HG02884 (cell line): ENCODE measurements at regions not wholly inside any gene's neighbourhood (a gene's known extent, or its start where the extent isn't known, plus 50 kb on each side); places are given as distances from the start of the nearest gene placed in this dataset.

ENCODE experiments used
- ATAC-seq: cut with Tn5 transposase; IDR thresholded peaks from one replicate; pipeline ENCODE4 v1.9.1; 2021; ENCODE audit warnings: mild to moderate bottlenecking, moderate library complexity; ENCODE audit not compliant: unreplicated experiment

DNA sequence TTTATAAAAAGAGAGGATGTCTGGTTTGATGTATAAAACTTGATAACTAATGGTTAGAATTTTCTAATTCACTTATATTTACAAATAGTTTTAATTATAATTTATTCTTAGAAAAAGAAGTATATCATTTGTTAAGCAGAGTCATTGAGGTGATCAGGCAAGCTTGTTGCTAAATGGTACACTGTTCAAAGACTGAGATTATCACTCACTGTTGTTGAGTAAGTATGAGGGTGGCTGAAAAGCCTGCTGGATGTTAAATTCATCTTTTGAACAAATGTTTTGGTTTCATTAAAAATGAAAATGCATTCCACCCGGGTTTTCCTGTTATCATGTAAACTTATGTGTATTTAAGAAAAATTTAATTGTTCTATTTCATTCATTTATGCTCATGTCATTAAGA lies 451.8 kb downstream of the ADAMTS20 start:
- no peak for ATAC-seq

DNA sequence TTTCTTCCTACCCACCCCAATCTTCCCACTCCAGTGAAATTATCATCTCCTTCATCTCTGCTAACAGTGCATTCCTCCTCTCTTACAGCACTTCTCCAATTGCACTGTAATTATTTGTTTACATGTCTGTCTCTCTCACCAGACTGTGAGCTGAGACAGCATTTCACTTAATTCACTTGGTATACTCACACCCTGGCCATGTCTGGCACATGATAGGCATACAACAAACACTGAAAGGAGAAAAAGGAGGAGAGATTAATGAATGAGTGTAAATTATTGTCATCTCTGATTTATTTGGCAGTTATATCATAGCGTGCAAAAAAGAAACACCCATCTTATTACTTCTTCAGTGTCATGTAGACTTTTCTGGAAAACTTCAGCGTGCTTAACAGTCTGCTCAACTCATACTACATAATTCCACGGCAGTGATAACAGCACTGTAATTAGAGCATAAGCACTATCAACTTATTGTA lies 452.3 kb downstream of the ADAMTS20 start:
- no peak for ATAC-seq

DNA sequence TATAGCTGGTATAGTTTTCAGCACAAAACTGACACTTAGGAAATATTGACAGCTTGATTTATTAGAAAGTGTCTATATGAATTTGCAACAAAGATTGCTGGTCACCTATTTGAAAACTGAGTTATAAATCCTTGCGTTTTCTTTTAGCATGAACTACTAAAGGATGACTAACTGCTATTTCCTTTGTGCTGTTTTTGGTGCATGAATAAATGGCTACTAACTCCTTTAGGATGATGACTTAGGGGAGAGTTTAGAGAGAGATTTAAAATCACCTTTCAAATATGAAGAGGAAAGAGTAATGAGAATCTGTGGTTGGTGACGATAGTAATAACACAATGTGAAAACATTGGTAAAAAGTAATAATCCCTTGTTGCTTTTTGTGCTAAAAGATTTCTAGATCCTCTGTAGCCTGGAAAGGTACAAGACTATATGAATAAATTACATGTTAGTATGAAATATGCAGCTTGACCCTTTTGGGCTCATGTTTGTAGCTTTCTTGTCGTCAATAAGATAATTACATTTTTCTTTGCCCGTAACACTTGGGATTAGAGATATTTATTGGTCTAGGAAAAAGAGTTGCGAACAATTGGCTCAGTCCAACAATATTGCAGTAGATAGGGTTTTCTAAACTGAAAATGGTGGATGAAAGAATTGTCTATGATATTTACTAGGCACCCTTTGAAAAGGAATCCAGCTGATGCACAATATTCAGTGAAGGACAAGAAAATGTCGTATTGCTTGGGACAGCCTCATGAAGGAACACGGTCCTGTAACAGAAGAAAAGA lies 453.0 kb downstream of the ADAMTS20 start:
- no peak for ATAC-seq

DNA sequence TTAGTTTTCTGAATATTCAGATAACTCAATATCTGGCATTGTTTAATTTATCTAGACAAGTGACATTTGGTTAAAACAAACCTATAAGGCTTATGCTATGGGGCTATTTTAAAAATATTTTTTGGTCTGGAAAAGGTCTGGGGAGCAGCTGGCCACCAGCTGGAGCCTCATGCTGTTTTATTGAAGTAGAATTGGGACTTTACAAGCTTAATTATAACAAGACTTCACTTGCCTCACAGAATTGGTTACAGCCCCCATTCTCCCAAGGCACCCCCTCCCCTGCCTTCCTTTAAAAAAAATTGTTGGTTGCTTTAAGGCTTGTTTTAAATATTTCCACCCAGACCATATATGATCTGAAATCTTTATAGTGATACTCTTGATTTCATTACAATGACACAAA lies 453.9 kb downstream of the ADAMTS20 start:
- no peak for ATAC-seq

DNA sequence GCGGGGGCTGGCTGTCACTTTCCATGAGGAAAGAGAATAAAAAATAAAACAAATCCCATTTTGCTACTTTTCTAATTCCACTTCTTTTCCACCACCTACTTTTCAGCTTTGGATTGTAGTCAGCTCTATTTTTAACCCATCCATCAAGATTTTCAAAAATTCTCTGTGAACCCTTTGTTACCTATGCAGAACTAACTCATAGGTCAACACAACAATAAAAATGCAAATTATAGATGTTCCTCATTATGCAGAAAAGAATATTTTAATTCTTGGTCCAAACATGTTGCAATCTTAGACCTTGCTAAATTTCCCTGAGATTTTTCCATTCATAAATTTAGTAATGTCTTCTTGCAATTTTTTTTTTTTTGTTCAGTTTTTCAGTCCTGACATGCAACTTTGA lies 454.5 kb downstream of the ADAMTS20 start:
- no peak for ATAC-seq

DNA sequence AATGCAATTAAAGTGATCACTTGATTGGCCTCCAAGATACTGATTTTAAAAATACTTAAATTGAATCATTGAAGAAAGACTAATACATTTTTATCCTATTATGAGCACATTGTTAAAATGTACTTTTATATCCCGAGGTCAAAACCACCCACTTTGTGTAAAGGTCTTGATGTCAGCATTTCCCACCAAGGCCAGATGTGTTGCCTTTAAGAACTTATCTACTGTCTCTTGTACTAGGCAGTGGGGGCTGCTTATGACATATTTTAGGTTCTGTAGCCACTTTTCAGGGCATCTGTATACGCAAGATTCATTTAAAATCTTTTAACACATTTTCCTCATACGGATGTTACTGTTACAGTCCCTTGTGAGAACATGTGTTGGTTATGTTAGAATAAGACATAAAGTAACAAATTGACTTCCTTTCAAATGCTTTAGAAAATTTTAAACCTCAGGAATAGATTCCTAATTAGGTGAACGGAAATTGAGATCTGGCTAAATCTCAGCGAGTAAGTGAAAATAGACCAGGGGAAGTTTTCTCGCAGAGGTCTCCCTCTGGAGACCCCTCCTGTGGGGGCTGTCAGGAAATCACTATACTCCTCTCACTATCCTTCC lies 456.2 kb downstream of the ADAMTS20 start:
- no peak for ATAC-seq

DNA sequence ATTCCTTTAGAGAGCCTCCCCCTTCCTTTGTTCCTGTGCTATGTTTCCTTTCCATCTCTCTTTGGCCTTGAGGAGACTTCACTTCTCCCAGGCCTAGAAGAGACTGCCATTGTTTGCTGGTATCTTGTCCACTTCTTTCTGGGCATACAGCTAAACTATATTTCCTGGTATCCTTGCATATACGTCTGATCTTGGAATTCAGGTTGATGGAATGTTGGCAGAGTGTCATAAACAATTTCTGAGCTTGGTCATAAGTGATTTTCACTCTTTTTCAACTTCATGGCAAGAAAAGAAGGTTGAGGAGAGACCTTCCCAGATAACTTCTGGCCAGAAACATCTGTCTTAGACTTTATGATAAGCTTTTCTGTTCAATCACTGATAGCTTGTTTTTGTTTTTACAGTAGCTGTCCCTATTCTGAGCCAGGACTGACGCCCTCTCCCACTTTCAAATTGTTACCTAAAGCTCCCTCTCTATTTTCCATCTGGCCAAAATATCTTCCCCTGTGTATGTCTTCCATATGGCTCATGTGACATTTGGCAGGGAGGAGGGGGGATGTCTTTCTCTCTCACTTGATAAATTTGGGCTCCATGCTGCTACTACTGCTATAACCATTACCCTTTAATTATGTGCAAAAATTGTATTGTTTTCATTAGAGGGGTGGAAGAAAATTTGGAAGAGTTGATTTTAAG lies 457.0 kb downstream of the ADAMTS20 start:
- no peak for ATAC-seq

DNA sequence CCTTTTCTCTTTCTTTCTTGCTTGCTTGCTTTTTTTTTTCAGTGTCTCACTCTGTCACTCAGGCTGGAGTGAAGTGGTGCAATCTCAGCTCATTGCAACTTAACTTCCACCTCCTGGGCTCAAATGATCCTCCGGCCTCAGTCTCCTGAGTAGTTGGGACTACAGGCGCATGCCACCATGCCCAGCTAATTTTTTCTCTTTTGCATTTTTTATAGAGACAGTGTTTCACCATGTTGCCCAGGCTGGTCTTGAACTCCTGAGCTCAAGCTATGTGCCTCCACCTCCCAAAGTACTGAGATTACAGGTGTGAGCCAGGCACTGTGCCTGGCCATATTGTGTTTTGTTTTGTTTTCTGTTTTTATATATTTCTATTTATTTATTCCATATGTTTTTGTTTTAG lies 461.0 kb downstream of the ADAMTS20 start:
- no peak for ATAC-seq

DNA sequence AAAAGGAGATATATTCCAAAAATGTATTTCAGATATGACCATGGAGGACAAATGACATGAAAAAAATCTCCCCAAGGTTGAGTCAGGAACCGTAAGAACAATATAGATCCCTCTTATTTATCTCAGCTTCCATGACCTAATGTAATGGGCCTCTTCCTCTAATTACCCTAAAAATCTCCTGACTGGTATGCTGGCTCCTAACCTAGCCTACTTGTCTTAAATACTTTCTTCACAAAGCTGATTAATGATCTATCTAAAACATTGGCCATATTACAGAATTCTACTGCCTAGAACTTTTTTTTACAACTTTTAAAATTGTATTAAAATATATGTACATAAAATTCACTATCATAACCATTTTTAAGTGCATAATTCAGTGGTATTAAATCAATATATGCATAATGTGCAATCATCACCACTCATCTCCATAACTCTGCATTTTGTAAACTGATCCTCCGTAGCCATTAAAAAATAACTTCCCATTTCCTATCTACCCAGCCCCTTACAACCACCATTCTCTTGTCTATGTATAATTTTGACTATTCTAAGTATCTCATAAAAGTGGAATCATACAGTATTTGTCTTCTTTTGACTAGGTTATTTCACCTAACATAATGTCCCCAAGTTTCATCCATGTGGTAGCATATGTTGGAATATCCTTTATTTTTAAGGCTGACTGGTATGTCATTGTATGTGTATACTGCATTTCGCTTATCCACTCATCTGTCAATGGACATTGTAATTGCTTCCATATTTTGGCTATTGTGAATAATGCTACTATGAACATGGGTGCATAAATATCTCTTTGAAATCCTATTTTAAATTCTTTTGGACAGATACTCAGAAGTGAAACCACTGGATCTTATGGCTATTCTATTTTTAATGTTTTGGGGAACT lies 464.6 kb downstream of the ADAMTS20 start:
- ATAC-seq: no peak

DNA sequence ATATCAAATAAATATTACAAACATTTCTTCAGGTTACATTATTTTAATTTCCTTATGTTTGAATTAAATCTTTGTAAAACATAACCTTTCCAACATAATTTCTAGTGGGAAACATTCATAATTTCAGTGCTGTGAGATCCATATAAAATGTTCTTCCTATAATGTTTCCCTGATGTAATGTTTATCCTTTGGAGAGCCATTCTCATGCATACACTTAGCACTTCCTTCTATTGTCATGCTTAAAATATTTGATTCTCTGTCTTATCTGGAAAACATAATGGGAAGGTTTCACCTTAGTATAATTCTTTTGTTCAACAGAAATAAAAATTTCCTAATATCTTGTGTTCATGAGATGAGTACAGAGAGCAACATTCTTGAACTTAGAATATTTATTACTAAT lies 472.5 kb downstream of the ADAMTS20 start:
- no peak for ATAC-seq

DNA sequence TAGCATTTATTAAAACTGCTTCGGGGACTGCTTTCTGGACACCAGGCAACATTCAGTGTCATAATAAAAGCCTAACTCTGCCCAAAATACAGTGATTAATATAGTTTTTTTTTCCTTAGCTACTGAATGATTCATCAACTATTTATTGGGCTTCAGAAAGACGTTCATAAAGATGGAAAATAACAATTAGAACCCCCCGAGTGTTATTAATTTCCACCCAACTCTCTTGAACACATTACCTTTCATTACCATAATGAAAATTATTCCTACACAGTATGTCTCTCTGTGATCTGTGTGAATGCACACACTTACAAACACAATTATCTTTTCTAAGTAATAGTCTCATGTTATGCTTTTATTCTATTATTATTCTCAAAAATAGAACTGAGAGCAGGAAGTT lies 473.0 kb downstream of the ADAMTS20 start:
- ATAC-seq: no peak

DNA sequence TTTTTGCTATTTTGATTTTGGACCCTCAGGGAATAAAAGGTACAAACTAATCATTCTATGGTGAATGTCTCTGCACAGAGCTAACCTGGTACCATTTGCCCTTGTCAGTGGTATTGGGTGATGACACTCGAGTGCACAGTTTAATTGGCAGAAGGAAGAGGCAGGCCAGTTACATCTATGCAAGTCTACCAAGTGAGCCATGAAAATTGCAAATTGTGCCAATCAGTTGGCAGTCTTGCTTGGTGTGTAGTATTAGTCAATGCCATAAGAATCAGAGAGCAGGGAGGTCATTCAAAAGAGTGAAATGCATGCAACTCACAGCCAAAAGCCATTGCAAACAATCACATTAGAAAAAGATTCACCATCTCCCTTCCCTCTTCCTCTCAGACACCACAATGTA lies 479.6 kb downstream of the ADAMTS20 start:
- no peak for ATAC-seq

DNA sequence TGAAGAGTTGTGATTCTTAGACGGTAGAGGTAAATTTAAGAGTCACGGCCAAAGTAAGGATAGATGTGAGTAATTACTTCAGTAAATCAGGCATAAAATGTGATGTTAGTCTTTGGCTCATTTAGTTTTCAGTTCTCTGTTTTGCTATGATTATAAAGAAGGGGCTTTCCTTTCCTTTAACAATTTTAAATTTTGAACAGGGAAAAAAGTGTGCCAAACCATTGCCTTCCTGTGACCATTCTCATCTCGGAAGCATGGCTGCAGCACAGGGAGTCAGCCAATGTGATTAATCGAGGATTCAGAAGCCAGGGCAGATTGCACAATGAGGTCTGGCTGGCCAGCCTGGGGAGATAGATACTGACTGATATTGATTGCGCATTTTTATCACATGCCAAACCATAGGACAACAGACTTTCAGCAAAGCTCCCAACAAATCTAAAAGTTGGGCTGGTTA lies 480.2 kb upstream of the PRICKLE1 start:
- ATAC-seq: no peak

DNA sequence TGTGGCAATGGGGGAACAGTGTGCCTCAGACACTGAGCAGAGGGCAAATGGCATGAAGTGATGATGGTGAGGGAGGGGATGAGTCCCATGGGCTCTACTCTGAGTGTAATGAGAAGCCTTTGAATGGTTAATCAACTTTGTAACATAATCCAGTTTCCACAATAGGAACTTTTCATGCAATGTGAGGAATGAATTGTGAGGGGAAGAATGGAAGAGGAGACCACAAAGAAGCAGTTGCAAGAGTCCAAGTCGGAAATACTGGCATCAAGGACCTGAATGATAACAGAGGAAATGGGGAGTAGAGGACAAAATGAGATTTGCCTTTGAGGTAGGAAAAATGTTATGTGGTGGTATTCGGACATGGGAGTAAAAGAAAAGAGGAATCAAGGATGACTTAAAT lies 476.9 kb upstream of the PRICKLE1 start:
- no peak for ATAC-seq

DNA sequence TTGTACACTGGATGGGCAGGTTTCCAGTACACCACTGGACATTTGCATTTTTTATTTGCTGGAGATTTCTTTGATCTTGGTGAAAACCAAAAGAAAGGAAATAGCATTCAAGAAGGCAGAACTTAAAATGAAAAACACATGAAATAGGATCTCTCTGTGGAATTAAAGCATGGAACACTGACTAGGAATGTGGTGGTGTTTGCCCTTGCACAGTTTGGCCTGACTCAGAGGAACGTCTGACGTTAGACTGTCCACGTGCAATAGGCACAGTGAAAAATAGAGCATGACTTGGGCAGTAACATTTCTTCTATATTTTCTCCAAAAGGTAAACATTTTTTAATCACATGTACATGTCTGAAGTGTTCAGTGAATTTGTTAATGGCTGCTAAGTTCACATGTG lies 474.1 kb upstream of the PRICKLE1 start:
- no peak for ATAC-seq

DNA sequence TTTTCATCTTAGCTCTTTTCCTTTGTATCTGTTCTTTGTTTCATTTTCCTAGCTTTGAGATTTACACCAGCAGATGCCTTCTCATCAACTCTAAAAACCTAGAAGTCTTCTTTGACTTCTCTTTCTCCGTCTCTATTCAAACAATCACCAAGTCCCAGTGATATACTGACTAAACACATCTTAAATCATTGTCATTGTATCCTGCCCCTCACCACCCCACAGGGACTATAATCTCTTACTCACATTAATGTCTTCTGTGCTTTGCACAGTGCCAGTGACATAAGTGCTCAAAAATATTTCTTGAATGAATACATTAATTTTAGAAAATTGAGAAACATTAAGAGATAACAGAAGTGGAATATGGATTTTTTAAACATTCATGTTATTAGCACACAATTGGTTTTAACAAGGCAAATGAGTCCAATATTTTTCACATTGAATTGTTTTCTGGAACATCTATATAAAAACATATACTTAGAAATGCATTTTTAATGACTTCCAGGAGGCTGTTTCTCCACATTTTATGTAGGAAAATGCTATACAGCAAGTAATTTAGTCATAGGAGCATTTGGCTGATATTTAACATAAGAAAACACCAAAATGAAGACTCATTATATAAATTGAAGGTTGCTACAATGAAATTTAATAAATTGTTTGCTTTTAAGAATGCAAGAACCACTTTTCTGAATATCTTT lies 472.8 kb upstream of the PRICKLE1 start:
- ATAC-seq: no peak

DNA sequence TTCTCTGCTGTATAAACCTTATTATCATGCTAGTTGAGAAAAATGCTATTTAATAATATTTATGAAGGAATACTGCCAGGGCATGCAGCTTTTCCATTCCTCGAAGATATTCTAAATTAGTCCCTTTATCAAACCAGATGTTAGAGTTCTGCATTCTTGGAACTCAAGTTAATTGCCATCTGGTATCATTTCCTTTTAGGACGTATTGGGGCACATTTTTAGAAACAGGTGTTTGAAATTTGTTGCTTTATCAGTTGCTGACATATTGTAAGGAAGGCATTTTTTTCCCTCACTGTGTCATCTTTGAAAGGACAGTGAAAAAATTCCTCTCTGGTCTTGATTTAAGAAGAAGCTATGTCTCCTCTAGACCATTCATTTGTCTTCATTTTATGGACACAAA lies 471.2 kb upstream of the PRICKLE1 start:
- no peak for ATAC-seq

DNA sequence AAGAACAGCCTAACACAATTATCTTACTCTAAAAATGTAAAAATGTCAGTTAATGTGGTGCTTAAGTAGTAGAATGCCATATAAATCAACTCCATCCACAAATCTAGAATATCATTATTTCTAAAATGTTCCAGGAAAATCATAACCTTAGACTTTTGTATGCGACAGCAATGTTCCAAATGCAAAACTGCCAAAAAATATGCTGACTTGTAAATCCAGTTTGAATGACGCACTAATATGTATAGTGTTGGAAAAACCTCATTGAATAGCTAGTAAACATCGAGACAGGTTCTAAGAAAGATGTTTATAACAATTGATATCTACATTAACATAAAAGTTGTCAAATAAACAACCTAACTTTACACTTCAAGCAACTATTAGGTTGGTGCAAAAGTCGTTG lies 469.1 kb upstream of the PRICKLE1 start:
- no peak for ATAC-seq

DNA sequence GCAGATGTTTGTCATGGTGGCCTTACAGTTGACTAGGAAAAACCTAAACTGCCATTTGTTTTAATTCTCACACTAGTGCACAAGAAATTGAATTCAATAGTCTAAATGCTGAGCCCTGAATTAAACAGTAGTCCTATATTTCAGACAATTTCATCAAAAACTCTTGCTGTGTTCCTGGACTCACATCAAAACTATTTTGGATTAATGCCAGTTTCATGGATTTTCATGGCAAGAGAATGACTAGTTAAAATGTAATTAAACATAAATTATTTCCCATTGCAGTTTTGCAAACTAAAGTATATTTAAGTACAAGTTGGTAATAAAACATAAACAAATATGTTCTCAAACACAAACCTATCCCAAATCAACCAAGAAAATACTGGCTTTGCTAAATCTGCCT lies 468.0 kb upstream of the PRICKLE1 start:
- ATAC-seq: no peak

DNA sequence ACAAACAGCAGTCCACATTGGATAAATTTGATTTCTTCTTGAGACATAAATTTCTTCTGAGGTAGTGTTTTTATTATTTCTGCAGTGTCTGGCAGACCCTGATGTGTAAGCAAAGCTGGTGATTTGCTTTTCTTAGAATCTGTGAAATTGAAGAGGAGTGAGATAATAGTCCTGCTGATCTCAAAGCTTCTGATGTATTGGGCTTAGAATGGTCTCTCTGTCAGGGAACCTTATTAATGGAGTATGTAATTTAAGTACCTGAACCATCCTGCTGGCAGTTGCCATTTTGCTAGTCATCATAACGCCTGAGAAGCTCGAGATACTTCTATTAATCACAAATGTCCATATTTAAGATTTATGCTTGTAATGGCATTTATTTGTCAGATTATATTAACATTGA lies 464.5 kb upstream of the PRICKLE1 start:
- no peak for ATAC-seq
